Endometrium (tissue), 2 donors: ENCODE measurements at regions not wholly inside any gene's neighbourhood (a gene's known extent, or its start where the extent isn't known, plus 50 kb on each side); places are given as distances from the start of the nearest gene placed in this dataset.

Experiments
- FAIRE-seq: peaks from 2 replicates; lab custom pipeline; 2012; peaks lifted over from hg19 to GRCh38; lab: Jason Lieb, UNC
- donor health status: control.
- donor health status: control.

DNA sequence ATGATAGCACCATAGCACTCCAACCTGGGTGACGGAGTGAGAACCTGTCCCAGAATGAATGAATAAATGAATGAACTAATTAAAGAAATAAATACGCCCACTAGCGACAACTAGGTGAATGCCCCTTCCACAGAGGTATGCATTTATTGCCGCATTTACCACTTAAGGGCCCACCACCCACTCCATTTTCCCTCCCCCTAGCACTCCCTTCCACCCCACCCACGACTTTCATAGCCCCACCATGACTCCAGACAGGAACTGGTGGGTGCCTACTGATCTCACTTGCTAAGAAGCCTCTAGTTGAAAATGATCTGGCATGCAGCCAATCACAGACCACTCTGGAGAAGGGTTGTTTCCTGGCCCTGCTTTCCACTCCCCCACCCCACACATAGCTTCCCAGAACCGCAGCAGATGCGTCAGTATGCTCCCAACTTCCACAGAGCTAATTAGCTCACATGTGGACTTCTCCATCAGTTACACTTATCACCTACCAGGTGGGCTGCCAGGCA, 167.6 kb downstream of the WT1 start:
- no peak for FAIRE-seq

DNA sequence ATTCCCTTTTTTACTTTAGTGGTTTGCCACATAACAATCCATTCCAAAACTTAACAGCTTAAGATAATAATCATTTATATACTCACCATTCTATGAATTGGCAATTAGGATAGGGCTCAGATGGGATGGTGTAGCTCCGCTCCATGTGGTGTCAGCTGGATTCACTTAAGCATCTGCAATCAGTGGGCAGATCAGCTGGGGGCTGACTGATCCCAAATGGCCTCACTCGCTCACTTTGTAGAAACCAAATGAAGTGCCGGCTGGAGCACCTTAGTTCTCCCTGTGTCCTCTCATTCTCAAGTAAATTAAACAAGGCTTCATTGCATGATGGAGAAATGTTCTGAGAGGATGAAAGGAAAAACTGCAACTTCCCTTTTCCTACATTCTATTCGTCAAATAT, 161.4 kb downstream of the WT1 start:
- FAIRE-seq = no peak

DNA sequence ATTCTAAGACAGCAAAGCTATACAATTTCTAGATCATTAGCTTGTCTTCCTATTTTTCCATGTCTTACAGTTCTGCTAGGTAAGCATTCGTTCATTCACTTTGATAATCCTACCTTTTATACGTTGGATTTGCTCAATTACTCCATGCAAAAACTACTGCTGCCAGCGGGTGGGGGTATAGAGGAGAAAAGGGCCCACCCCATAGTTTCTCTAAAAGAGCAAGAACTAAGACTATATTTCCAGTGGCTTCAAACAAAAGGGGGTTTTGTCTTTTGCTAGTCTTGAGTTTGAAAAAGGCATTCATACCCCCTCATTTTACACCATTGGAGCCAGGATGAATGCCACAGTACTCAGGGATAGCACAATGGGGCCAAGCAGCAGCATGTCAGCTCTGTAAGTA, 155.7 kb downstream of the WT1 start:
- no peak for FAIRE-seq

DNA sequence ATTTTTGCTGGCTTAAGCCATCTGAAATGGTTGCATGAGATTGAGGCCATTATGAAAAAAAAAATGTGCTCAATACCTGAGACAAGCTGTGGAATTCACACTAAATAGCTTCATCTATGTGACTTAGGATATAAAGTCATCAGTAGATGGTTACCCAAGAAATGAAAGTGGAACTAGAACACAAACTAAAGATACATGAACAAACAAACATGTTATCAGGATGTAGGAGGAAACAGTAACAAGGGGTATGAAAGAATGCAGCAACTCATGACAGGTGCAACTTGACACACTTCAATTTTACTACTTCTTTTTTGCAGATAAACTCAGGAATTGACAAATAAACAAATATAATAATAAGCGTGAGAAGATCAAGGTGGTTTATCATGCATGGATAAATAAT, 155.0 kb downstream of the WT1 start:
- FAIRE-seq = no peak

DNA sequence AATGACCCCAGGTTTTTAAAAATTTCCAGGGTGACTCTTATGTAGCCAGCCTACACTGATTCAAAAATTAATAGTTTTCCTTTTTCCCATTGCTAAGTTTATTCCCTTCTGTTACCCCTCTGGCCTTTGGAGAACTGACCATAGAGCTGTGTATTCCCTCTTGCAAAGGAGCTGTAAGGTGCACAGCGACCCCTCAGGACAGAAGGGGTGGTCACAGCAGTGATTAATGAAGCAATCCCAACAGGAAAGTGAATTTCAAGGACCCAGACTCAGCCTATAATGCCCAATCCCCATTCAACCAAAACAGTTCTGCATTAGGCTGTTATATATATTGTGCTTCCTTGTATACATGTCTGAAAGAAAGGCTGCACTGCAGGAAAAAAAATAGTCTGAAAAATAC, 147.1 kb downstream of the WT1 start:
- FAIRE-seq = no peak

DNA sequence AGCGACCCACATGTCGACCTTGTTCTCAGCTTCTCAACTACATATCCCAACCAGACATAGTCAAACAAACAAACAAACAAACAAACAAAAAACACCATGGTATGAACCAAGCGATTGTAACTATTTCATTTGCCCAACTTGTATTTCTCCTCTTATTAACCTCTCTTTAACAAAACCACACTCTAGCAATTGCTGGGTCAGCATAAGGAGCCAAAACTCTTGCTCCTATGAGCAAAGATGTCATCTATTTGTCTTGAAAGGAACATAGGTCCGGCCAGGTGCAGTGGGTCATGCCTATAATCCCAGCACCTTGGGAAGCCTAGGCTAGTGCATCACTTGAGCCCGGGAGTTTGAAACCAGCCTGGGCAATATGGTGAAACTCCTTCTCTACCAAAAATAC, 145.6 kb downstream of the WT1 start:
- no peak for FAIRE-seq

DNA sequence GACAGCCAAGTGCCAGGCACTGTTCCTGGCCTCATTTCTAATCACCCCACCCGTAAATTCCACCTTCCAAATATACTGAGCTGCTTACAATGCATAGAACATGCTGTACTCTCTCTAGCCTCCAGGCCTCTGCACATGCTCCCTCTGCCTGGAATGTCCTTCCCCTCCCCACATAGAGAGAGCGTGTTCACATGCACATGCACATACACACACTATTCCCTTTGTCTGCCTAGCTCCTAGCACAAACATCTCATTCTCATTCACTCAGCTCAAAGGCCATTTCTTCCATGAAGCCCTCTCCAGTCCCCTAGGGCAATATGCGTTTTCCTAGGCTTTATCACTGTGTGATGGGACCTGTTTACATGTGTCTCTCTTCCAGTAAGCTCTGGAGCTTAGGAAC, 144.6 kb downstream of the WT1 start:
- FAIRE-seq = no peak

DNA sequence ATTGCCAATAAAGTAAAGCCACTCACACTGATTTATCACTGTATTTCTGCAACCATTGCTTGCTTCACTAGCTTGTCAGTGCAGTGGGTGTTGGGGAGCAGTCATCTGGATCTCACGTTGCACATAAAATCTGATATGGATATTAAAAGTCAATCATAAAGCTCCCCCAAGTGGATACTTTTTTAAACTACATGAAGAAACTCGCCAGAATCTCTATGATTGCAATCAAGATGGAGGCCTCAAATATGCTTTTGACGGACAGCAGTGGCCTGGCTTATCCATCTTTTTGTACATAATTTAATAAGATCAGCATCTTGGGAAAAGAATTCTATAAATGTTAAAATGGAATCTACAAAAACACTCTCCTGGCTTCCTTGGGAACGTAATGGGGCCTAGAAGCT, 137.7 kb downstream of the WT1 start:
- FAIRE-seq = peak; percentile 41

DNA sequence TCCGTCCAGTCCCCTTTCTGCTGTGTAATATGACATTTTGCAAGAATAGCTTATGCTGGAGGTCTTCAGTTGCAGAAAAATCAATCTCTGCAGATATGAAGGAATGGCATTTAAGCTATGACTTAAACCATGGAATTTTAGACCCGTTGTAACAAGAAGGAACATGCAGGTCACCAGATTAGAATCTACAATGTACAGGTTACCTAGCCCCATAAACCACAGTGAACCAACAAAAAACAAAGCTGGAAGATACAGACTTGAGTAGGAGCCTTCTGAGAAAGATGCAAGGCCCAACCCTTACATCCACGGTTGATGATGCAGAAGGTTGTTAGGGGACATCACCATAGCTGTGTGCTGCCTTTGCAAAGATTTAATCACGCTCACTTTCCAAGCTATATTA, 132.5 kb downstream of the WT1 start:
- FAIRE-seq = no peak

DNA sequence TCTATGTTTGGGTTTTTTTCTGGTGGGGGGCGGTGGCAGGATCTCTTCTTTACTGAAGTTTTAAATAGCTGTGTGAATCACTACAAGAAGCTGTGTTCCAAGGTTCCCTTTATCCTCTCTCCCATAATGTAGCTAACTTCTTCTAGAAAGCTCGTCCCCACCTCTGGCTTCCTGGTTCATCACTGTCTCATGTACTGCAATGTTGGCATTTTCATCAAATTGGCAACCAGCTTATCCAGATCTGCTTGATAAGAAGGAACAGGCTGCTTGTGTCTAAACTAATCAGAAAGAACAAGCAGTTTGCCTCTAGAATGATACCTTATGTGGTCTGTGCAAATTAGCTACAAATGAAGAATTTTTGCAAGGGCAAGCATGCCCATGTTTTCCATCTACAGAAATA, 130.8 kb downstream of the WT1 start:
- FAIRE-seq = no peak

DNA sequence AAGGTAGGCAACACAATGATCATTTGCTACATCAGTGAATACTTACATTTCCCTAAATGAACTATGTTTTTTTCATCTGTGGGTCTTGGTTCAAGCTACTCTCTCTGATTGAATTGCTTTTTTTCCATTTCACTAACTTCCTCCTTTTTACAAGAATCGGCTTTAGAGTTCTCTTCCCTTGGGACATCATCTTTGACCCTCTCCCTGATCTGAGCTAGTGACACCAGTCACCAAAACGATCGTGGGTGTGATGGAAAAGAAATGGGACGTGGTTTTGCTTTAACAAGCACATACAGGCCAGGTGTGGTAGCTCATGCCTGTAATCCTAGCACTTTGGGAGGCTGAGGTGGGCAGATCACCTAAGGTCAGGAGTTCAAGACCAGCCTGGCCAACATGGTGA, 129.9 kb downstream of the WT1 start:
- no peak for FAIRE-seq

DNA sequence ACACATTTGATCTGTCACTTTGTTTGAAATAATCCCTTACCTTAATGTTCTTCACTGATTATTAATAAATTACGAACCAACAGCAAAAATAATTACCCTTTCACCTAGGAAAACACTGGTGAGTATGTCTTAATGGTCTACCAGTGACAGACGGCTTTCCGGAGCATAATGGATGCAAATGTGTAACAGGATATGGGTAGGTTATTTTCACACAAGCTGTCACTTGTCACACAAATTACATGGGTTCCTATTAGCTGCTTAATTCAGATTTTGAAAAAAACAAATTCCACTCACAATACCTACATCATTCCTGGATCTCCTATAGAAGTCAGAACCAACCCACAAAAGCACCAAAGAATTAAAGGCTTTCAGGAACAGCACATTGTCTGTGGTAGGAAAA, 127.9 kb downstream of the WT1 start:
- FAIRE-seq = no peak

DNA sequence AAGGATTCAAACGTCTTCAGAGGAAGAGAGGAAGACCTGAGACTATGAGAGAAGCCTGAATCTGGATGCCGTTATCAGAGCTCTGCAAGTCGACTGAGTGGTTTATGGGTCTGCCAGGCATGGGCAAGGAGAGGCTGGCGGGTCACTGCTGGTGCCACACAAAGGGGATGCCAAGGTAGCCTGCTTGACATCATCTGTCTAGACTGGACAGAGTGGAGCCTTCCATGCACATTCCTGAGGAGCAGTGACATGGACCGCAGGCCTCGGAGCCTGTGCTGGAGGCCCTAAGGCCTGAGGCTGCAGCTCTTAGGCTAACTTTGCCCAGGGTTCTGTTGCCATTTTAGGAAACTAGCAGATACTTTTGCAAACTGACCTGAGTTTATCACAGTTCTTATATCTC, 127.4 kb downstream of the WT1 start:
- FAIRE-seq = no peak

DNA sequence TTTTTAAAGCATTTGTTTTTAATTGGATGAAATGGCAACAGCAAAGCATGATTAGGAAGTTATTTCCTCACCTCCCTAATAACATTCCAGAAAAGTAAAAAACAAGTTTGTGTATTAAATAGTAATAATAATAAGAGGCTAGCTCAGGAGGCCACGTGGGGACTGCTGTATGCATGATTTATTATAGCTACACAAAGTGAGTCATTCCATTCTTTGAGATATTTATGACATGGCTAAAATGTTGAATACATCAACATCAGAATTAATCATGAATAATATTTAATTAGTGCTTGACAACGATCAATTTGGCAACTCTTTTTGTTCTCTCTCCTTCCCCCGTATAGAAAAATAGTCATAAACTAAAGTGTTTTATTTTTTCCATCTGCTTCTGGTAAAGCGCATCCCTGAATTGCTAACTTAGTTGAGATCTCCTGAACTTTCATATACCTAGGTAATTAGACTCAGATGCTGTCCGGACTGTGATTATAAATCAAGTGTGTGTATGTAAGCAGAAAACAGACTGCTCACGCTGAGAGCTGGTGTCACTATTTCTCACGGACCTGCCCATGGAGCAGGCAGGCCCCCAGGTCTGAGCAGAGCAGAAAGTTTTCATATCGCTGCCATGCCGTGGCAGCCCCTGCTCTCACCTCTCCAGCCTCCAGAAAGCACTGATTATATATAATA, 125.7 kb downstream of the WT1 start:
- peak; percentile 89 for FAIRE-seq

DNA sequence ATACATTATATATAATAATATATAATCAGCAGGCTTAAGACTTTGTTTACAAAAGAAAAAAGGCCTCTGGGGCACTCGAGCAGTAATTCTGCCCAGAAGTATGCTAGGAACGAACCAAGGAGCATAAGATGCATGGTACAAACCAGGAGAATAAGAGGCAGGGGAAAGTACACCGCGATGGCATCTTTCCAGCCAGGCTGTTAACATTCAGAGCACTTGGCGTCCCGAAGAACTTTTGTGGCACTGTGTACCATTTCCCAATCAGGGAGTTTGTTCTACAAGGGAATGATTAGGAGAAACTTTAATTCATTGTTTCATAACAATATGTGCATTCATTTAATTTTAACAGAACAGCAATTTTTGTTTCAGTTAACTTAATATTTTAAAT, 125.1 kb downstream of the WT1 start:
- no peak for FAIRE-seq

DNA sequence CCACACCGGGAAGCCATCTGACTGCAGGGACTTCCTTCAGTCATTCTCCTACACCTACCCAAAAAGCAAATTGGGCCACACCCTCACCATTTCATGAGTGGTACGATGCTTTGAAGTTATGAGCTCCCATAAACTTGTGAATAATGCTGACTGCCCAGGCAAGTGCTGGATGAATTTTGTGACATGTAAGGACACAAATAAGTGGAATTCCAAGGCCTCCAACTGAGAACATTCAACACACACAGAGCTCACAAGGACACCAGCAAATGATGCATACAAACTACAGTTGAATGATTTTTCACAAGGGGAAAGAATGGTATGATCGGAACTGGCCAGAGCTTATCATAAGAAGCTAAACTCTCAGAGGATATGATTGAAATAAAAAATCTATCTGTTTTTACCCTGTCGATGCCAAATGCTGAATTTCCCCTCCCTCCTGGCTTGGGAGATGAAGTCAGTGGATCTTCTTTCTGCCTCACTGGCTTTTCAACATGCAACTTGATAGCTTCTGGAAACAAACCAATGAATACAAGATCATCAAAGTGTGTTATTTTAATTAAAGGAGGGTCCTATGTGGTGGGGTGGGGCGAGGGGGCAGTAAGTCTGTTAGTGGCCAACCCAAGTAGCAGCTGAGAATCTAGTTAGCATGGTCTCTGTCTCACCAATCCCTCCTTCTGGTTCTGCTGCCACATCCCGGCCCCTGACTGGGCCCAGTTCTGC, 123.8 kb downstream of the WT1 start:
- FAIRE-seq = no peak

DNA sequence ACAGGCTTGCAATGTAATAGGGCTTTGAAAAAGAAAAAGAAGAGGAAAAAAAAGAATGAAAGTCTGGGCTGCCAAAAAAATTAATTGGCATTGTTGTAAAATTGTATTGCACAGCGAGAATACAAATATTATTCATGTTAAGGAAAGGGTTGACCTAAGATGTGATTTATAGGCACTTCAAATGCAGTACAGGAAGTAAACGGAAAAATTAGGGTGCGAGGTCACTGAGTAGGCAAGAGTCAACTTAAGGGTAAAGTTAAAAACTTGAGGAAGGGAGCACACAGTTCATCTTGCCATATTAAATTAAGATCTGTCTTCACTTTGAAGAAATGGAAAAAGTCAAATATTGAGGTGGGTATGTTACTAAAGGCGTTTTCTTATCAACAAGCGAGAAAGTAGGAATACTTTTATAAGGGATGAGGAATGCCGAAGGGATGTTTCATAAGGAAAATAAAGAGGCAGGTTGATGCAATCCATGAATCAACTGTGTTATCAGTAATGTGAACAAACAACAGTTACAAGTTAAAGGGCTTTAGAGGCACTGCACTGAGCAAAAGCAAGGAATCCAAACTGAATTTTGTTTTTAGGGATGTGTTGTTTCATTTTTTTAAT, 123.0 kb downstream of the WT1 start:
- FAIRE-seq = no peak

DNA sequence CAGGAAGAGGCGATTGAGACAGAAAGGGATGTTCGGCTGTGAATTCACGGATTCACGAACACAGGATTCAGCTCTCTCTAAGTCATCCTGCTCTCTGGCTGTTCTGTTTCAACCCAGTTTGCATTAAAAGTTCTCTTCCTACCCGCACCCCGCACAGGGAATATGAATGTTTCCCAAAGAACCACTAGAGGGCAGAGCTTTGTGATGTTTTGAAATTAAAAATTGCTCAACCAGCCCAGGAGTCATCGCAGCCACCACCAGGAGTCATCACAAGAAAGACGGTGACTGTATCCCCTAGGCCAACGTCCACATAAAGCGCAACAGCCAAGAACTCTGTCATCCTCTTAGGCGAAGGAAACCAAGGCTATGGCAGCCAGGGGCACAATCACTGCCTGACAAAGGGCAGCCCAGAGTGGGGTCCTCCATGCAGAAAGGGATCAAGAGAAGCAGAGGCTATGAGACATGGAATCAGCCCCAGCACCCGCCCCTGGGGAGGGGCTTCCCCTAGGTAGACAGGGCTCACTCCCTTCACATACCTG, 122.4 kb downstream of the WT1 start:
- peak; percentile 60 for FAIRE-seq

DNA sequence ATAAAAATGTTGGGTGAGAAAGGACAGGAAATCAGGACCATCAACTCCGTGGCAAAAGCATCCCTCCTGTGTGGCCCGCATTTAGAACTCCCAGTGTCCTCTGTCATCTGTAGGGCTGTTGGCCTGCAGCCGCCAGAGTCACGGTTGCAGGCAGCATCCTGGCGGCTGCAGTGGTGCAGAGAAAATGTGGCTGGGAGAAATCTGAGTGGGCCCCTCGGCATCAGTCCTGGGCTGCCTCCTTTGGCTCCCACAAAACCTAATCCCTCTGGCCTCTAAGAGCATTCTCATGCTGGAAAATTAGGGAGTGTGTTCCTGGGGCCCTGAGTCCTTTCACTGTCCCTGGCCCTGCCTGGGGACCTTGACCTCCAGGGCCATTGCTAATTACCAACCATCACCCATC, 121.9 kb downstream of the WT1 start:
- no peak for FAIRE-seq

DNA sequence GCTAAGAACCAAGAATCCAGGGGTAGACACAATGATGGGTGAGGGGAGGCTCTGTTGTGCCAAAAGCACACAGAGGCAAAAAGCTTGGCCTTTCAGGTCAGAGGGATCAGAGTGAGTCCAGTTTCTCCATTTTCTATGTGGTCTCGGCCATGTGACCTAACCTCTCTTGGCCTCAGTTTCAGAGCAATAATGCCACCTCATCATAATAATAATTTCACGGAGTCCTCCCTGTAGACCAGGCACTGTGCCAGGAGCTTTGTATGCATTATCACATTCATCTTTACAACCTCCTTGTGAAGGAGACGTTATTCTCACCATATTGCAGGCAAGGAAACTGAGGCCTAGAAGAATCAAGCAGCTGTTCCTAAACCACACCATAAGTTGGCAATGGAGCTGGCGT, 120.2 kb downstream of the WT1 start:
- FAIRE-seq = no peak

DNA sequence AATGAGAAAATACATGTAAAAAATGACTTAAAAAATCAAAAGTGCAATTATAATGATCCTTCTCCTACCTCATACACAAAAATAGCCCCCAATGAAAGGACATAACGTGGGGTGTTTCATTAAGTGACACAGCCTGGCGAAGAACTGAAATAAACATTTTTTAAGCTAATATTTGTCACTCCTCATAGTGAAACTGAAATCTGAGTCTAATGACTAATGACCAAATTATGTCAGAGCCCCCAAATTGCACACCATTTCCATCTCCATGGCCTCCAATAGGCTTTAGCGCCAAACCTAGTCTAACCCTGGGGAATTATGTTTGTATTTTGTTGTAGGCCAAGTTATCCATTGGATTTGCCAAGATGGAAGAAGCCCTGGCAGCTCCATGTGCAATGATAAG, 119.1 kb downstream of the WT1 start:
- FAIRE-seq = no peak

DNA sequence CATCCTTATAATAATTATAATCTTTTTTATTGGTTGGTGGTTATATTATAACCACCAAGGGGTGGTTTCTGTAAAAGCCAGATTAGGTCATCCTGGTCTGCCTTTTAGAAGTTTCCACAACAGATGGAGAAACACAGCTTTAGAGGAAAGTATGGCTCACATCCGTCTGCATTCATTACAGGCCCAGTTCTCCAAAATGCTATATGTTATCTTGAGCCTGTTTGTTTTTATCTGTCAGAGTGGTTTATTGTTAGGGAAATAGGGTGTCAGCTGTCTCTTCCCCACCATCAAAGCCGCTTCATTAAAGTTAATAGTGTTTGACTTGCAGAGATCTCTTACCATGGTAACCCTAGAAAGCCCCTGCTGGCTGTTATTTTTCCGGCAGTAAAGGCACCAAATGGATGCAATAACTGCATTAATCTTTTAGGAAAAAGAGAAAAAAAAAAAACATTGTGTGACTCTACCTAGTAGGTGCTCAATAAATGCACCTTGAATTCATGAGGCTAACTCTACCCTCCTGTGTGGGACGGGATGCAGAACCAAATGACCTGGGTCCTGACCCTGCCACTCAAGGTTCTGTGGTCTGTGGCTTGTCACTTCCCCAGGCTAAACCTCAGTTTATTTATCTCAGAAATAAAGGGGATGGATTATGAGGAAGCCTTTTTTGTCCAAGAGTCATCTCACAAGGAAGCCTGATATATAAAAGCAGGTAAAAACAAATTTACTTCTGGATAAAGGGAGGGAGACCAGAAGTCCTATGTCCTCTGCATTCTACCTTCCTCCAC, 118.3 kb downstream of the WT1 start:
- FAIRE-seq = no peak

DNA sequence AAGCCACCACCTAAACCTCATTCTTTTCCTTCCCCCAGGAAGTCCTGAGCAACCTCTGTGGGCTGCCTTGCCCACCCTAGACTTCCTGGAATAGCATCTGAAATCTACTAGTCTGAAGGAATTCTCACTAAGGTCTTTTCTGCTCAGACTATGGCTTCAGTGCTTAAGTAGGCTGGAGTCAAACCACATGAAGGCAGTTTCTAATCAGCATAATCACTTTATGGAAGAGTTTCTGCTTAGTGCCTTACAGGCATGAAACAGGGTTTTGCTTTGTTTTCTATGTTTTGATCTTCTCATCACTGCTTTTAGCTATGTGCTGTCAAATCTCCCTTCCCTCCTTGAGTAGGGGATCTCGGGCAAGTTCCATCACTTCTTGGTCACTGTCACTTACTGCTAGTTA, 117.7 kb downstream of the WT1 start:
- no peak for FAIRE-seq
